HL-60 (cell line): ENCODE measurements at regions not wholly inside any gene's neighbourhood (a gene's known extent, or its start where the extent isn't known, plus 50 kb on each side); places are given as distances from the start of the nearest gene placed in this dataset.

Experiments
- GABPA ChIP-seq: IDR thresholded peaks from 2 replicates; pipeline ENCODE4 v1.6.1; 2012; ENCODE audit warnings: low read depth
- POLR2AphosphoS5 ChIP-seq: IDR thresholded peaks from 2 replicates; pipeline ENCODE4 v1.6.1; 2012; ENCODE audit warnings: low read depth
- REST ChIP-seq: IDR thresholded peaks from 2 replicates; pipeline ENCODE4 v1.6.1; 2012; ENCODE audit warnings: low read depth; ENCODE audit not compliant: insufficient replicate concordance
- SPI1 ChIP-seq: IDR thresholded peaks from 2 replicates; pipeline ENCODE4 v1.6.1; 2012; ENCODE audit warnings: low read depth, mild to moderate bottlenecking, borderline replicate concordance
- TF ChIP-seq, protein P1 (sequence below): IDR thresholded peaks from one replicate; pipeline ENCODE4 v1.5.1; 2011; ENCODE audit warnings: low read length, control low read depth, inconsistent platforms; ENCODE audit not compliant: insufficient read depth

- TF ChIP-seq, protein P1, sequence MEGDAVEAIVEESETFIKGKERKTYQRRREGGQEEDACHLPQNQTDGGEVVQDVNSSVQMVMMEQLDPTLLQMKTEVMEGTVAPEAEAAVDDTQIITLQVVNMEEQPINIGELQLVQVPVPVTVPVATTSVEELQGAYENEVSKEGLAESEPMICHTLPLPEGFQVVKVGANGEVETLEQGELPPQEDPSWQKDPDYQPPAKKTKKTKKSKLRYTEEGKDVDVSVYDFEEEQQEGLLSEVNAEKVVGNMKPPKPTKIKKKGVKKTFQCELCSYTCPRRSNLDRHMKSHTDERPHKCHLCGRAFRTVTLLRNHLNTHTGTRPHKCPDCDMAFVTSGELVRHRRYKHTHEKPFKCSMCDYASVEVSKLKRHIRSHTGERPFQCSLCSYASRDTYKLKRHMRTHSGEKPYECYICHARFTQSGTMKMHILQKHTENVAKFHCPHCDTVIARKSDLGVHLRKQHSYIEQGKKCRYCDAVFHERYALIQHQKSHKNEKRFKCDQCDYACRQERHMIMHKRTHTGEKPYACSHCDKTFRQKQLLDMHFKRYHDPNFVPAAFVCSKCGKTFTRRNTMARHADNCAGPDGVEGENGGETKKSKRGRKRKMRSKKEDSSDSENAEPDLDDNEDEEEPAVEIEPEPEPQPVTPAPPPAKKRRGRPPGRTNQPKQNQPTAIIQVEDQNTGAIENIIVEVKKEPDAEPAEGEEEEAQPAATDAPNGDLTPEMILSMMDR, result no peak
- no peak for TF ChIP-seq GABPA
- TF ChIP-seq REST, result no peak
- no peak for TF ChIP-seq POLR2AphosphoS5
- TF ChIP-seq SPI1, result no peak
These were observed 265.0 kb downstream of the ZNF608 start for GRCh38 chr5:124481419-124481818.
